Testis (tissue), 2 donors: ENCODE measurements at regions not wholly inside any gene's neighbourhood (a gene's known extent, or its start where the extent isn't known, plus 50 kb on each side); places are given as distances from the start of the nearest gene placed in this dataset.
A peak's percentile ranks its signal among the peaks of the same experiment; 100 is the strongest.

ENCODE experiments used
- CTCF ChIP-seq, 3 experiments: fragments of 450-650 bp in 2 of 3; fragments of 200-600 bp in 1 of 3; sonication (generic) in 1 of 3; IDR thresholded peaks; one replicate each; pipeline ENCODE4 v1.5.1; 2016 to 2019; ENCODE audit warnings: antibody characterized with exemption in 3 of 3, mild to moderate bottlenecking in 2 of 3, moderate library complexity in 1 of 3
- POLR2A ChIP-seq: fragments of 450-650 bp; IDR thresholded peaks from one replicate; pipeline ENCODE4 v1.6.1; 2017; ENCODE audit warnings: antibody characterized with exemption, mild to moderate bottlenecking, moderate library complexity

GRCh38 chr6:3977875-3978711, 100.8 kb downstream of the FAM217A start:
- TF ChIP-seq CTCF (IDR thresholded peaks at IDR 0.05) = peak; percentile 33 to 58 (median 34)
- no peak for TF ChIP-seq POLR2A
